ENCODE measurements at regions not wholly inside any gene's neighbourhood (a gene's known extent, or its start where the extent isn't known, plus 50 kb on each side); places are given as distances from the start of the nearest gene placed in this dataset.
A peak's percentile ranks its signal among the peaks of the same experiment; 100 is the strongest.

DNA sequence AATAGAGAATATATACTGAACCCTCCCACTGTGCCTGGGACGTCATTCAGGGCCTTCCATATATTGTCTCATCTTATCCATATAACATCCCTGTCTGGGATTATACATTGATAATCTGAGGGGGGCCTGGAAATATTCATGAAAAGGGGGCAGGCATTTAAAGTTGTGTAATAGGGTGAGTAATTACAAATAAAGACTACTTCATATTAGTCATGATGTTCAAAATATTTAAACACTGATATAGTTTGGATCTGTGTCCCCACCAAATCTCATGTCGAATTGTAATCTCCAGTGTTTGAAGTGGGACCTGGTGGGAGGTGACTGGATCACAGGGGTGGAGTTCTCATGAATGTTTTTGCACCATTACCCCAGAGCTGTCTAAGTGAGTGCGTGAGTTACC, 97.8 kb downstream of the AQP9 start:
- DNase-seq: no peak
- intact Hi-C loops (cut with DNase I): loop anchor here (10.0 kb wide), 1 partner anchor 519 kb away; no protein-coding TSS in a partner anchor

DNA sequence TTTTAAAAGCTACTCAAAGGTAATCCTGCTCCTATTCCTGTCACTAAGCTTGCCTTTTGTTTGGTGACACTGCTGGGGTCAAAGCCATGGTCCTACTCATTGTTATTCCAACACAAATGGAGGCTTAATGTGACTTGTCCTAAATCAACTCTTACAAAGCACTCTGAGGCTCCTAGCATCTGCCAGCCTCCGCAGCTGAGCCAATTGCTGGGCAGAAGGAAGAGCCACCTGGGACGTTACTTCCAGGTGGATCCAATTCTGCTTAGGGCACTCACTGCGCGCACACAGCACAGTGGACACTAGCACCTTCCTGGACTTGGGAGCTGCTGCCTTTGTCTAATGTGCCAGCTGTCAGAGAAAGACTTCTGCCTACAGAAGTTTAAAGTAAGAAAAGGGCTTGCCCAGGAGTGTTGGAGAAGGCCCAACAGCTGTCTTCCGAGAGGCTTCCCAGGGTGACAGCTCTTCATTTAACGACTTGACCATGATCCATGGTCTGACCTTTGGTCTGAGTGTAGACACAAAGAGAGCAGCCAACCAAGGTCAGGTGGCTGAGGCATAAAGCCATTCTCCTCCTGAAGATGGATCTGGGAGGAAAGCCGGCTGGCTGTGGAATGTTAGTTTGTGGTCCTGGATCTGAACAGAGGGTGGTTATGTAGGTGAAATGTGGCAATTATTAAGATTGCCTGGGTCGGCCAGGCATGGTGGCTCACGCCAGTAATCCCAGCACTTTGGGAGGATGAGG, 102.2 kb downstream of the AQP9 start:
- intact Hi-C loops (cut with DNase I): no loop called here
- no peak for DNase-seq

DNA sequence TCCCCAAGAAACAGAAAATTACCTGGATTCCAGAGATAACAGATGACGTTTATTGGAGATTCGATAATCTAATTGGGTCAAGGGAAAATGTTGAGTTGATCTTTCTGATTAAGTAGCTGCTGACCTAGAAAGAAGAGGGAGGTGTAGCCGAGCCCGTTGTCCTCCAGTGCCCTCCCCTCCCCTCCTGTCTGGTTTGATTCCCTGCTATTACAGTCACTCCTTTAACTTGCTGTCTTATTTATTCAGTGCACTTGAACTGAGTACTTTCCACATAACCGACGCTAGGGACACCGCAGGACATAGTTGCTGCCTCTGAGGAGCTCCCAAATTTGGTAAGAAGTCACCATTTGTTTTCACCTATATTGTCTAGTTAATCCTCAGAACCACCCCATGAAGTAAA, 103.7 kb downstream of the AQP9 start:
- DNase-seq: no peak
- intact Hi-C loops (cut with DNase I): no loop called here

DNA sequence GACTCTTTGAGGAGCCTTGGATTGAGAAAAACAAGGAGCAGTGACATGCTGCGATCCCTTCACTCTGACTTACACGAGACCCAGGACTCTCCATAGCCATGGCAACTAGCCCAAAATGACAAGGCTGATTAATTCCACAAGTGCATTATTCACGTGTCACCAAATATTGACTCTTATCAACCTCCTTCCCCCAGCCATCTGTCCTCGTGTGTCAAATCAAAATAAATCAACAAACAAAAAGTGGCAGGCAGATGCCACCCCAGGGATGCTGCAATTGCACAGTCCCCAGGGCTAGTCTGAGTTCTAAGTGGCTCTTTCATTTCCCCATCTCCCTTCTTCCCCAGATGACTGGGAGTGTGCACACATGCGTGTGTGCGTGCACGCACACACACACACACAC, 104.9 kb downstream of the AQP9 start:
- intact Hi-C loops (cut with DNase I): no loop called here
- DNase-seq: no peak

DNA sequence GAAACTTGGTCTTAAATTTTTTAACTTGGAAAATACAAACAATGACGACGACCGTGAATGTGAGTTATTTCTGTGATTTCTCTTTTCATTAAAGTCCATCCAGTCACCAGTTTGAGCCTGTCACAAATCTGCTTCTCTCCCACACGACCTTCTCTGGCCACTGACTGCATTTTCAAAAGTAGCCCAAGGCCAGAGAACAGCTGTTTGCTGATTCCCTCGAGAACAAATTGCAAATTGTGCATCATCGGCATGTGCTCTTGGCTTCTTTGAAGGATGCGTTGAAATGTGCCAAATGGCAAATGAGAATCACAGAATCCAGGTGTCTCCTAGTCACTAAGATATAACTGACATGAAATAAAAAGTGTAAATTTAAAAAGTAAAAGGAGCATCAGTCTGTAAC, 106.4 kb downstream of the AQP9 start:
- no peak for DNase-seq
- intact Hi-C loops (cut with DNase I): no loop called here

DNA sequence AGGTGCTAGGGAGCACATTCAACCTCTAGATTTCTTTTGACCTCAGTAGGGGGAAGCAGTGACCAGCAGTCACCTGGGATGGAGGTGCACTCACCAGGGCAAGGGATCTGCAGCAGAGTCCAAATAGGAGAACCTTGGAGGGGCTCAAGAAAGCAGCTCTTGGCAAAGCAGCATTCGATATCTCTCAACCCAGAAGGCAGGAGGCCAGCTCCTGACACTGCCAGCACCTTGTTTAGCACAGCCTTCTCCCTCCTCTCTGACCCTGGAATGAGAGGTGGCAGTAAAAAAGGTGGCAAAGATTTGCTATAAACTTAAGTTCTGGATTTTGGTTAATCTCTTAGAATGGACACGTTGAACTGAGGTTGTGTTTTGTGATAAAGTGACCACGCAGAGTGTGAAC, 107.9 kb downstream of the AQP9 start:
- DNase-seq: no peak

DNA sequence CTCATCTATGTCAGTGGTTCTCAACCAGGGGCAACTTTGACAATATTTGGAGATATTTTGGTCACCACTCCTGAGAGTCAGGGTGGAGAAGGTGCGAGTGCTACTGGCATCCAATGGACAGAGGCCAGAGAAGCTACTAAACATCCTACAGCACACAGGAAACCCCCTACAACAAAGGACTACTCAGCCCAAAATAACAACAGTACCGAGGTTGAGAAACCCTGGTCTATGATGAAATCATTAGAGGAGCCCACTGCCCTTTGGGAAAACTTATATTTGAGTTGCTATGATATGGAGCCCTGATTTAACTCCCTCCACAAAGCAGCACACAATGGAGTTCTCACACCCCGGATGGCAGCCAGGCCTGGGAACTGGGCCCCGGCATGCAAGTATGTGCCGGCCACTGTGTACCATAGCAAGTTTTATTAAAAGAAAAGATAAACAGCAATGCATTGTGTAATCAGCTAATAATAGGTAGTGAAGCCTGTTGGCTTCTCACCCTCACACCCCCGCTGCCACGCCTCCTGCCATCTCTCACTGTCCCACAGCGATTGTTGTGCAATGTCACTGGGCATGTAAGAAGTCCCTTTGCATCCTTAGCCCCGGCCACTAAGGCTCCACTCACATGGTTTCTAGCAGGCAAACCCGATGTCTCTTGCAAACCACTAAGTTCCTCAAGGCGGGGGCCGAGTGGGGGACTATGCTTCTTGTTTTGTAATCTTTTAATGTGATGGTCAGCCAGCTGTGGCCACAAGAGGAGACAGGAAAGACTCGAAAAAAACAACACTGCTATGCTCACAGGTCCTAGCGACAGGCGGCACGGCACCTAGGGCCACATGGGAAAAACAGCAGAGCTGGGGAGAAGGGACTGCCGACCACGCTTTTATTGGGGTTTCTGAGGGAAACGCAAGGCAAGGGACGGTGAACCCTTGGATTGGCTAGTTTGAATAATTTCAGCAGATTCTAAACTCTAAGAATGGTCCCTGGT, 110.0 kb downstream of the AQP9 start:
- peak in 40 of 42 donors; percentile 20 to 82 (median 52) for DNase-seq
- intact Hi-C loops (cut with DNase I): no loop called here

More for the DNA sequence above, 107.9 kb downstream of the AQP9 start:
- intact Hi-C loops (cut with DNase I): no loop called here

DNA sequence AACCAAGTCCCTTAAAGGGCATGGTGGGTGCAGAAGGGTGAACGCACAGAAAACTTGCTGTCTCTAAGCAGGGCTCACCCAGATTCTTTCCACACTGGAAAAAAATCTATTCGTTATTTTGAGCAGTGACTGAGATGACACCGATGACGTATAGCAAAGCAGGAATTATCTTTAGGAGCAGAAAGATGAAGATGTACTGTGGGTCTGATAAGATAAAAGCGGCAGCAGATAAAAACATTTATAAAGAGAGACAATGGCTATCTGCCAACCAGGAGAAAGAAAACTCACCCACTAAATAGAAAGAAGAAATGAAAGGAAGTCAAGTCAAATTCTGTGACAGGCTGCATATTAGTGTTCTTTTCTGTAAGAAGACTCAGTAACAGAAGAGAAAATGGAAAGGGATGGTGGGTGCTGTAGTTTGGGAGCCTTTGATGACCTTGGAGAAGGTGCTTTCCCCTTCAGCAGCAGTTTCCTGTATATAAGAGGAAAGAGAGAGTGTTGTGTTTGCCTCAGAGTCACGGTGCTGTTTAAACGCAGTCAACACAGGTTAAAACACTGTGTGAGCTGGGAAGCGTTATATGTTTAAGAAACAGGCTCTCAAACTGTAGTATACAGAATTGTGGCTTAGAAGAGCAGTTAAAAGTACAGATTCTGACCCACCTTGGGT, 111.6 kb downstream of the AQP9 start:
- DNase-seq: no peak

DNA sequence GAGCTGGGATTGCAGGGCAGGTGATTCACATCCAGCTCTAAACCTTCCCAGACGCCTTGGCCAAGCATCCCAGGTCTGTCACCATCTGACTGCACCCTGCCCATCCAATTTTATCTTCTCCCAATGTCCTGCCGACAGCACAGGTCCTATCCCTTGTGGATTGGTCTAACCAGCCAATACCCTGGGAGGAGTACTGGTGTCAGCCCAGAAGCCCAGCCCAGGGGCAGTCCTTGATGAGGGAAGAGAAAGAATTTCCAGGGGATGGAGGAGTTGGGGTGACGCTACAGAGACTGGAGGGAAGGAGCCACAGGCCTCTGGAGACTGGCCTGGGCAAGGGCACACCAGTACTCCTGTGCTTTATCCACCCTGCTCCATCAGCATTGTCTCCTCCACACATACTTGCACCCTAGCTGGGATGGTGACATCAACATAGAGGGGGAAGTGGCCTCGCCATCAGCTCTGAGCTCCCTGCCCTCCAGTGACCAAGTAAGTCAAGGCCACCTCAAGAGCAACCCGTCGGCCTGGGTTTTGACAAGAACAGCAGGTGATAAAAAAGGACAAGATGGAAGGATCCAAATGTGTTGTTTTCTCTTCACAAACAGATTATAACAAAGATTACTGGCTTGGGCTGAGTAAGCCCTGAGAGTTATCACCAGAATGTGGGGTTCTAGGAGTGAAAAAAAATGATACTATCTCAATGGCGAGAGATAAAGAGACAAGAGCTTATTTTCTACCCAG, 114.6 kb downstream of the AQP9 start:
- DNase-seq: no peak

More for the DNA sequence above, 111.6 kb downstream of the AQP9 start:
- intact Hi-C loops (cut with DNase I): no loop called here

DNA sequence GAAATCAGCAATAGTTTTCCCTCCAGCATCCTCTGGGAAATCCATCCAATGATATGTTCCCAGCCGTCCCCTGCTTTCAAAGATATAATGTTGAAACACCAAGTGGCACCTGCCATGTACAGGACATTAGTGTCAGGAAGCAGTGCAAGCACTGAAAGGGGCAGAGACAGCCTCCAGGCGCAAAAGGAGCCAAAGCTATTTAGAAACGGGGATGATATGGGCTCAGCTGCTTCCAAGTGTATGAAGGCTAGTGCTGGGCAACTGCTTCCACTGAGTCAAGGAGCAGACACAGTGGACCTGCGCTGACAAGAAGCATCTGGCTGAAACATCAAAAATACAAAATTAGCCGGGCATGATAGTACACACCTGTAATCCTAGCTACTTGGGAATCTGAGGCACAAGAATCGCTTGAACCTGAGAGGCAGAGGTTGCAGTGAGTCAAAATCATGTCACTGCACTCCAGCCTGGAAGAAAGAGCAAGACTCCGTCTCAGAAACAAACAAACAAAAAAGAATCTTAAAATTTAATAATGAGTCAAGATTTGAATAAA, 119.7 kb downstream of the AQP9 start:
- no peak for DNase-seq
- intact Hi-C loops (cut with DNase I): no loop called here

More for the DNA sequence above, 114.6 kb downstream of the AQP9 start:
- intact Hi-C loops (cut with DNase I): no loop called here

DNA sequence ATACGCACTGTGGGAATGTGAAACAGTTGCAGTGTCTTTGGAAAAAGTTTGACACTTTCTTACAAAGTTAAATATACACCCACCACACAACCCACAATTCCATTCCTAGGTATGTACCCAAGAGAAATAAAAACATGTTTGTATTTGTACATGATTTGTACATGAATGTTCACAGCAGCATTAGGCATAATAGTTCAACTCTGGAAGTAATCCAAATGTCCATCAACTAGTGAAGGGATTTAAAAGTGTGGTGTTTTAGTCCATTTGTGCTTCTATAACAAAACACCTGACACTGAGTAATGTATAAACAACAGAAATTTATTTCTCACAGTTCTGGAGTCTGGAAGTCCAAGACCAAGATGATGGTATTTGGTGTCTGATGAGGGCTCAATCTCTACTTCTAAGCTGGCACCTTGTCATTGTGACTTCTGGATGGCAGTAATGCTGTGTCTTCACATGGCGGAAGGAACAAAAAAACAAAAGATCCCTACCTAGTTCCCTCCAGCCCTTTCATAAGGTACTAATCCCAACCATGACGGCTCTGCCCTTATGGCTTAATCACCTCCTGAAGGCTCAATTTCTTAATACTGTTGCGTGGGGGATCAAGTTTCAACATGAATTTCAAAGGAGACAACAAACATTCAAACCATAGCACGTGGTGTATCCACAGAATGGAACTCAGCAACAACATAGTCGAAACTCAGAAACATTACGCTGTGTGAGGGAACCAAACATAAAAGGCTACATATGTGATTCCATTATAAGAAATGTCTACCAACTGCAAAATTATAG, 120.5 kb downstream of the AQP9 start:
- no peak for DNase-seq
- intact Hi-C loops (cut with DNase I): no loop called here

DNA sequence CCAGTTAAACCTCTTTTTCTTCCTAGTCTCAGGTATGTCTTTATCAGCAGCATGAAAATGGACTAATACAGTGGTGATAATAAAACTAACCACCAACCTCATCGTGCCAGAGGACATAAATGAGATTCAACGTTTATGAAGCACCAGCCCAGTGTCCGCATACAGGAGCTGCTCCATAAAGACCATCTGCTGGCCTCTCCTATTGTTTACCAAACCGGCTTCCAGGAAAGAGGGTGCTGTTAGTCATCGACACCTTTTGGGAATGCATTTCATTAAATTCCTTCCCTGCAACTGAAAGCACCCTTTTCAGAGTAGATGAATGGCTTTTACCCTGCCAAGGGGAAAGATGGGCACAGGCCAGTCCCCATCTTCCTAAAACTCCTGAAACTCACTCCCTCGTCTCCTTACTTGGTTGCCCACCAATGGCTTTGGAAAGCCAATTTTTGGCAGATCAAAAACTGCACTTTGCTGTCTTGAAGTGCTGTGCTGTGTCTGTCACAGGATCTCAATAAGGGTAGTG, 122.1 kb downstream of the AQP9 start:
- intact Hi-C loops (cut with DNase I): no loop called here
- no peak for DNase-seq

DNA sequence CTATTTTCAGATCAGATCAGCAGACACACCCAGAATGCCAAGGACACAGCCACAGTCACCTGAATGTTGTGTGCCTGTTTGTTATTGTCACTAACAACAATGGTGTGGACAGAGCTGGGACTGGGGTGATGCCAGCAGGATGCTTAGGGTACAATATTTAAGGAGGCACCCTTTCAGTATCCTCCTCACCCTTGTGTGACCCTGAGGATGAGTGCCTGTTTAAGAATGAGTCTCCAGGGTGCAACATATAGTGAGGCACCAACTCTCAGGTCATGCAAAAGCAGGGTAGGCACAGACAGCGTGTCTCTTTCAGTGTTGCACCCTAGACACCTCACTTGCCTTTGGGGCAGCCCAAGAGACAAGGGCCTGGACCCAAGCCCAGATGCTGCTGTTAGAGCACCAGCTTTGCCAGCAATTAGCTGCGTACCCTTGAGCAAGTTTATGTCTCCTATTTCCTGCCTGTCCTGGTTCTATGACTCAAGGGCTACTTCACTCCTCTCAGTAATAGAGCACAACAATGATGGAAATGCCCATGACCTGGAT, 122.6 kb downstream of the AQP9 start:
- intact Hi-C loops (cut with DNase I): no loop called here
- peak in 2 of 42 donors; percentile 28 to 51 for DNase-seq

DNA sequence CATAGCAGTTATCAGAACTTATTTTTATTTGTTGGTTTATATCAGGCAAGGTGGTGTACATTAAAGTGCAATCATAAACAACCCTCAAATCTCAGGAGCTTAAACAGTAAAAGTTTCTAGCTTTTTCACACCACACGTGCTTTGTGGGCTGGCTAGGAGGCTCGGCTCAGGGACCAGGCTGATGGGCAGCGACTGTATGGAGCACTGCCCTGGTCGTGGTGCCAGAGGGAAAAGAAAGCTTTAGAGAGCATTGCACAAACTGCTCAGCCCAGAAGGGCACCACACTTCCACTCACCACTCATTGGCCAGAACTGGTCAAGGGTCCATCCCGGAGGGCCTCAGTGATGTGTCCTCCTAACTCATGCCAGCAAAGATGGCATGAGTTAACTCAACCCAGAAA, 123.2 kb downstream of the AQP9 start:
- no peak for DNase-seq
- intact Hi-C loops (cut with DNase I): no loop called here

DNA sequence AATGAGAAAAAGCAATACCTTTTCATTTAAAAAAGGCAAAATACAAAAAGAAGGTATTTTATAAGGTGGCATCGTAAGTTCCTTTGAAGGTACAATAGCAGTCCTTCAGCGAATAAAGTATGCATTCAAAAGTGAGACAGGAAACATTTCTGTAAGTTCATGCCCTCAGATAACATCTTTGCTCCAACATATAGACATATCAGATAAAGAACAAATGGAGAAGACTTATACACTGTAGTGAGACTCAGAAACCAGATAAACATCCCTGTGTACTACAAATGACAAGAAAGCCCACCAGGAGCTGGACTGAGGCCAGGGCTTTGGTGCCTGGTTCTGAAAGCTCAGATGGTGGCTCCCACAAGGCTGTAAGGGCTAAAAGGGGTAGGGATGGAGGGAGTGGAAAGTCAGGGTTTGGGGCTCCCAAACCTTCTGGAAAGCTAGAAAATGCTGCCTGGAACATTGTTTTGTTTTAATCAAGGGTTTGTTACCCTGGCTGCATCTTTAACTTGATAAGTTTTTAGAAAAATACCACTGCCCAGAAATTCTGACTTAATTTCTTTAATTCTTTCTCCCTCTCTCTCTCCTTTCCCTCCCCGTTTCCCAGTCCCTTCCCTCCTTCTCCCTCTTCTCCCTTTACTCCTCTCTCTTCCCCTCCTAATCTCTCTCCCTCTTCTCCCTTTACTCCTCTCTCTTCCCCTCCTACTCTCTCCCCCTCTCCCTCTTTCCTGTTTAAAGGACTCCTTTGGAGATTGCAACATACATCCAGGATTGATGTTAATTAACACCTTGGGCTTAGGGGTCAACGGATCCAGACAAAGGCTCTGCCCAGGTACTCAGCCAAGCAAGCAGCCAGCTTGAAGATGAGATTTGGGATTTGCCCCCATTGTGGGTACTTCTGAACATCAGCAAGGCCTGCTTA, 126.1 kb downstream of the AQP9 start:
- DNase-seq: no peak
- intact Hi-C loops (cut with DNase I): no loop called here

DNA sequence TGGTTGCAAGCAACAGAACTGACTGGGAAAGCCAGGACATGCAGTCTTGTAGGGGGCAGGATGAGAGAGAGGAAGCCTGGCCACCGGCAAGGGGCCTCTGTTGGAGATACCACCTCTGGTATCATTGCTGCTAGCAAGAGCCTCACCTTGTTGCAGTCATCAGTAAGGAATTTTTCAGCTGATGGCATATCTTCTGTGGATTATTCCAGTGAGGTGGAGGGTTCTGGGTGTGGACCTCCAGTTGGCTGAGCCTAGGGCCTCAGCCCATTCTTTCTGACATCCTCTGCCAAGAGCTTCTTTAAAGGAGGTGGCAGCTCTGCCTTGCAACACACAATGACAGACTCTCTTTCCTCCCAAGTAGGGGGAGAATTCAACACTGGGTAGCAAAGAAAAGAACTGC, 128.9 kb downstream of the AQP9 start:
- intact Hi-C loops (cut with DNase I): no loop called here
- no peak for DNase-seq
